HG02588 (cell line): ENCODE measurements at regions not wholly inside any gene's neighbourhood (a gene's known extent, or its start where the extent isn't known, plus 50 kb on each side); places are given as distances from the start of the nearest gene placed in this dataset.

Source experiments
- ATAC-seq: cut with Tn5 transposase; IDR thresholded peaks from one replicate; pipeline ENCODE4 v1.9.1; 2021; ENCODE audit warnings: mild to moderate bottlenecking, moderate library complexity; ENCODE audit not compliant: unreplicated experiment

DNA sequence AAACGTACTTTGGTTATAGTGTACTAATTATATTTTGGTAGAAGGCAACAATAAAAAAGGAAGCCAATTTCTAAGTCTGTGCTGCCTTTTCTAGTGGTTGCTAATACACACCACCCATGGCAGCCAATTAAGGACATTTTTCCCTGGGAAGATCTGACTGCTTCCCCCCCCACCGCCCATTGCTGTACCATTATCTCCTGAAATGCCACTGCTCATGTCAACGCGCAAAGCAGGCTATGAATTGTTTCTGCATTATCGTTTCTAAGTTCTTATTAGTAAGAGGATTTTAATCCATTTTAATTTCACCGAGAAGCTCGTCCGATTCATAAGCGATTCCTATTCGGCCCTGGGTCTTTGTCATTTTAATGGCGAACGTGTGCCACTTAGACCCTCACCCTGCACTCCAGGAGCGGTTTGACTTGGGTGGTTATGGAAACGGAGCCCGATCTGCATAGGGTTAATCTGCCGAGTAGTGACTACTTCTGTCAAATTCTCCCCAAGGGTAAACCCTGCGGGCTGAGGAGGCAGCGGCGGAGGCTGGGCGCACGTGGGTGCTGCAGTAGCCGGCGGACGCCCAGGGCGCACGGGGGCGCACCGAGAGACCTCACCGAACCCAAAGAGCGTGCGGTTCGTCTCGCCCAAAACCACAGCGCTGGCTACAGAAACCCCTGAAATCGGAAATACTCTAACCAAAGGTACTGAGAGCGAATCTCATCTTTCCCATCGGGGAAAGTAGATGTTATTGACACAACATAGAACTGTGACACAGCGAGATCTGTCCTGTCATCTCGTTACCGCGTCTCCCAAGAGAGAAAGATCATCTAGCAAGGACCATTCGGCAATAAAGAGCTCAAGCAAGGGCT, 55.8 kb upstream of the SHC3 start:
- ATAC-seq: peak; percentile 57

DNA sequence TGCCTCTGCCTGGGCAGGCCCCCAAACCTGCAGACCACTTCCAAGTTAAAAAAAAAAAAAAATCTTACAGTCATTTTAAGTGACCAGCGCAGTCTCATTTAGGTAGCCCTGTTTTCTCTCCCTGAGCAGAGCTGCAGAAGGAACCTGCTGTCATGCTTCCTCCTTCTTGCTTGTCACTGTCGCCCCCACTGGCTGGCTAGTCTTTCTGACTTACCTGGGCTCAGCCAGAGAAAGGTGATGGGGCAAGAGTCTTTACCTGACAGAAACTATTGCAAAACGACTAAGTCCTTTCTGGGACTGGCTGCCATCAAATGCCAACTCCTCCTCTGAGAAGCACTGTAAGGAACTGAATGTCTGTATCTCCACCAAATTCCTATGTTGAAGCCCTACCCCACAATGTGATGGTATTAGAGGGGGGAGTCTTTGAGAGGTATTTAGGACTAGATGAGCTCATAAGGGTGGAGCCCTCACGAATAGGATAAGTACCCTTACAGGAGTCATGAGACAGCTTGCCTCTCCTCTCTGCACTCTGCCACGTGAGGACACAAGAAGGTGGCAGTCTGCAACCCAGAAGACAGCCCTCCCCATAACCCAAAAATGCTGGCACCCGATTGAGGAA, 58.4 kb upstream of the SHC3 start:
- no peak for ATAC-seq

DNA sequence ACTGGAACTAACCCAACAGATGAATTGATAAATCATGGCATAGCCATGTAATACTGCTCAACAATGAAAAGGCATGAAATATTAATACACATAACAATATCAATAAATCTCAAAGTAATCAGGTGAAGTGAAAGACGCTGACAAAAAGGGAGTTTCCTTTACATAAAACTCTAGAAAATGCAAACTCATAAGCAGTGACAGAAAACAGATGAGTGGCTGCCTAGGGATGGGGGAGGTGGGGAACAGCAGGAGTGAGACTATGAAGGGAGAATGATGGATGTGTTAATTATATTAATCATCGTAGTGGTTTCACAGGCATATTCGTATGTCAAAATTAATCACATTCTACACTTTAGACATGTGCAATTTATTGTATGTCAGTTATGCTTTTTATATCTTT, 59.8 kb upstream of the SHC3 start:
- no peak for ATAC-seq

DNA sequence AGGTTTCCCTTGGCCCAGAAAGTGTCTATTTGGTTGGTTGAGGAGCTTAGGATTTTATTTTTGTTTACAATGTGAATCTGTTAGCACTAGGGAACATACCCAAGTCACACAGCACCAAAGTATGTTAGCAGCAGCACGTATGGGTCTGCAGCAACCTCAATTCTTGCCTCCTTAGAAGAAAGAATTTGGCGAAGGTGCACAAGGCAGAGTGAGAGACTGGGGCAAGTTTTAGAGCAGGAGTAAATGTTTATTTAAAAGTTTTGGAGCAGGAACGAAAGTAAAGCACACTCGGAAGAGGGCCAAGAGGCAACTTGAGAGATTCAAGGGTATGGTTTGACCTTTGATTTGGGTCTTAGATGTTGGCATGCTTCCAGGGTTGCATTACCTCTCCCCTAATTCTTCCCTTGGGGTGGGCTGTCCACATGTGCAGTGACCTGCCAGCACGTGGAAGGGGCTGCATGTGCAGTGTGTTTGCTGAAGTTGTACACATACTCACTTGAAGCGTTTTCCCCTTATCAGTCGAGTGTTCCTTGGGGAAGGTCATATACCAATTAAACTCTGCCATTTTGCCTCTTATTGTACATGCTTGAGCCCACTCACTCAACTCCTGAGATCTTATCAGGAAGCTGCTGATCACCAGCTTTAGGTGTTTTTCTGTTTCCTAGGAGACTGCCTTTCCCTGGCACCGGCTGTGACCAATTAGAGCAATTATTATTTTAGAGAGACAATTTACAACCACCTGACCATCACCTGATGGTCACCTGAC, 64.9 kb upstream of the SHC3 start:
- no peak for ATAC-seq

DNA sequence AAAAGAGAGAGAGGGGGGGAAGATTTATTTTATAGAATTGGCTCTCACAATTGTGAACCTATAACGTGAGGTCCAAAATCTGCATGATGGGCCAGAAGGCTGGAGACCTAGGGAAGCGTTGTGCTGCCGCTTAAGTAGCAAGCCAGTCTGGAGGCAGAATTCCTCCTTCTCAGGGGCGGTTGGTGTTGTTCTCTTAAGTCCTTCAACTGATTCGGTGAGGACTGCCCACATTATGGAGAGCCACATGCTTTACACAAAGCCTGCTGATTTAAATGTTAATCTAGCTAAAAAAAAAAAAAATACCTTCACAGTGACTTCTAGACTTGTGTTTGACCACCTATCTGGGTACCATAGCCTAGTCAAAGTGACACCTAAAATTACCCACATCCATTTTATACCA, 64.2 kb upstream of the CKS2 start:
- no peak for ATAC-seq

GRCh38 chr9:89247431-89248353, 63.3 kb upstream of the CKS2 start:
- ATAC-seq: no peak

- no peak for ATAC-seq
Measured at GRCh38 chr9:89249001-89249400, 62.0 kb upstream of the CKS2 start.

DNA sequence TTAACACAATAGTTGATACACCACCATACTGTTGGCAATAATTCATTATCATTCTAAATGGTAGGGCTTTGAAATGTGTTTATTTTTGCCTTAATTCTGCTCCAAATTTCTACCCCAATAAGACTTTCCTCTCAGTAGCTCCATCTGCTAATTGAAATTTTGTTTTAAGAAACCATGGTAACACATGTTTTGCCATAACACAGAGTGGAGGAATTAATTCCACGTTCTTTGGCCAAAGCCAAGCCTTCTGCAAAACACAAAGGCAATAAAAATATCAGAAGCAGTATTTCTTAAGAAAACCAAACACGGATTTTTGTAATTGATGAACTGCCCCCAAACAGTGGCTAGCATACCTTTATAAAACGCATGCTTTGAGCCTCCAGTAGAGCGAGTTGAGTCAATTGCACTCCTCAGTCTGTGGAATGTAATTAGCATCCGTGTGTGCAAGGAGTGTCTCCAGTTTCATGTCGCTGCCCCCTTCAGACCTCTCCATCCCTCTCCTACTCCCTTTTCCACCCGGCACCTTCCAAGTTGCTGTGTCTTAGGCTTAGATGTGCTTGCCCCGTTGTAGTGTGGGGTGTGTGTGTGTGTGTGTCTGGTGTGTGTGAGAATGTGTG, 58.2 kb upstream of the CKS2 start:
- no peak for ATAC-seq

GRCh38 chr9:89254058-89254772, 56.8 kb upstream of the CKS2 start:
- no peak for ATAC-seq

DNA sequence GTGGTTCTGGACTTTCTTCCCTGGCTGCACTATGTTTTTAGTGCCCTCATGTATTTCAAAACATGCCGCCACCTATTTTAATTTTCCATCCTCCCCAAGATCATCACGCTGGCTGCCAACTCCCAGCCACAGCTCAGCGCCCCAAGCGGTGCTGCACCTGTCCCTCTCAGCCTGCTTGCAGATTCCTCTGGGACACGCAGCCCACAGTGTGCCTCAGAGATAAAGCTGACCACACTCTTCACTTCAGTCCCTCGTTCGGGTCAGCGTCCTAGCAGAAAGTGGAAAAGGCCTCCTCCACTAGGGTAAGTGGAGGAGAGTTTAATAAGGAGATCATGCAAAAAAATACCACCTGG, 56.2 kb upstream of the CKS2 start:
- ATAC-seq: no peak

GRCh38 chr9:89256225-89256624, 54.8 kb upstream of the CKS2 start:
- ATAC-seq: no peak

DNA sequence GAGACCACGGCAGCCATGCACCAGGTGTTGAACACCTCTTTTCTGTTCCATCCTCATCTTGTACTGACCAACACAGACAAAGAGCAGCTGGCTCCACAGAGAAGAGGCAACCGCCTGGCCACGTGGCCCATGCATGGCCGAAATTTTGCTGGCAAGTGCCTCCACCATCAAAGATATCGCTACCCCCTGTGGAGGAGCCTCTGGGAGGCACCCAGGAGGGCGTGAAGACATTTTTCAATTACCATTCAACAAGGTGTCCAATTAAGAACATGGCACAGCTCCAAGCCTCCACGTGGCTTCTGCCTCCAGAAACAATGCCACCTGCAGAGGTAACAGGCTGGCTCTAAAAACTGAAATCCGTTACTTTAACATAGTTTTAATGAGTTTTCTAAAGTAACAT, 54.4 kb upstream of the CKS2 start:
- ATAC-seq: no peak

GRCh38 chr9:89260525-89260924, 50.5 kb upstream of the CKS2 start:
- no peak for ATAC-seq
